Gastroesophageal sphincter (tissue), 4 donors: ENCODE measurements at regions not wholly inside any gene's neighbourhood (a gene's known extent, or its start where the extent isn't known, plus 50 kb on each side); places are given as distances from the start of the nearest gene placed in this dataset.

Experiments
- ATAC-seq: fragments of 150-250 bp; one replicate; pipeline ENCODE4 v1.9.1; 2016; ENCODE audit warnings: mild to moderate bottlenecking, moderate library complexity
- H3K27ac ChIP-seq, 4 donors: fragments of 200-600 bp; sonication (generic) in 3 of 4; 1 replicate in 3 of 4; 2 replicates in 1 of 4; pipeline ENCODE4 v1.5.1; 2016 to 2019
- H3K27me3 ChIP-seq: fragments of 200-600 bp; sonication (generic); one replicate; pipeline ENCODE4 v1.5.1; 2019
- H3K36me3 ChIP-seq, 2 donors: fragments of 200-600 bp; sonication (generic); one replicate each; pipeline ENCODE4 v1.5.1; 2019; ENCODE audit warnings: control low read depth in 1 of 2
- H3K4me1 ChIP-seq, 3 donors: fragments of 200-600 bp; sonication (generic); 1 replicate in 2 of 3; 2 replicates in 1 of 3; pipeline ENCODE4 v1.5.1; 2016 to 2019; ENCODE audit warnings: control low read depth in 2 of 3
- H3K4me3 ChIP-seq, 2 donors: fragments of 200-600 bp; sonication (generic); one replicate each; pipeline ENCODE4 v1.5.1; 2019; ENCODE audit warnings: mild to moderate bottlenecking in 1 of 2, moderate library complexity in 1 of 2
- H3K9me3 ChIP-seq, 3 donors: fragments of 200-600 bp; sonication (generic); one replicate each; pipeline ENCODE4 v1.5.1; 2017 to 2019; ENCODE audit warnings: control low read depth in 2 of 3
- EP300 ChIP-seq: sonication (generic); formaldehyde crosslinking; IDR thresholded peaks from one replicate; pipeline ENCODE4 v1.6.1; 2017; ENCODE audit warnings: antibody characterized with exemption, mild to moderate bottlenecking
- POLR2A ChIP-seq, 2 donors: fragments of 450-650 bp; IDR thresholded peaks; one replicate each; pipeline ENCODE4 v1.6.1; 2017; ENCODE audit warnings: antibody characterized with exemption in 2 of 2, mild to moderate bottlenecking in 2 of 2, moderate library complexity in 1 of 2
- POLR2AphosphoS5 ChIP-seq: sonication (generic); formaldehyde crosslinking; IDR thresholded peaks from one replicate; pipeline ENCODE4 v1.6.1; 2017; ENCODE audit warnings: antibody characterized with exemption
- WGBS, 2 donors: methylation state at CpG; one replicate each; pipeline ENCODE4 v1.1.5; 2018; ENCODE audit warnings: low coverage in 1 of 2; 5-methylcytosine and 5-hydroxymethylcytosine counted together
- TF ChIP-seq, protein P1 (sequence below), 4 experiments: fragments of 200-600 bp in 2 of 4; fragments of 450-650 bp in 2 of 4; sonication (generic) in 1 of 4; IDR thresholded peaks; one replicate each; pipeline ENCODE4 v1.5.1; 2017 to 2019; ENCODE audit warnings: antibody characterized with exemption in 4 of 4, mild to moderate bottlenecking in 2 of 4, moderate library complexity in 2 of 4

DNA sequence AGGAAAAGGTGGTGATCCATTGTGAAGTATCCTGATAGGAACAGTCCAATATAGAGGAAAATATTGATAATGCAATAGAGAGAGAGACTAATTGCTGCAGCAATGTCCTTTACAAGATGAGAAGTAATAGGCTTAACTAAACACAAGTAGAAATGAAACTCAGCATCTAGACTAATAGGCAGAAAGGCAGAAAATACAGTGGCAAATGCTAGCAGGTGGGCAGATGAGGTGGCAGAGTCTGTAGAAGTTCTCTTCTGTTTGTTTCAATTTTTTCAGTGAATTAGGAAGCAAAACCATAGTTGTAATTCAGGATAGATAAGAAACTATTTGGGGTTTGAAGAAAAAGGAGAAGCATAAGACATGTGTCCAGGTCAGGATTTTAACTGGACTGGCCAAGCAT, 236.7 kb upstream of the HS3ST5 start:
- TF ChIP-seq, protein P1, sequence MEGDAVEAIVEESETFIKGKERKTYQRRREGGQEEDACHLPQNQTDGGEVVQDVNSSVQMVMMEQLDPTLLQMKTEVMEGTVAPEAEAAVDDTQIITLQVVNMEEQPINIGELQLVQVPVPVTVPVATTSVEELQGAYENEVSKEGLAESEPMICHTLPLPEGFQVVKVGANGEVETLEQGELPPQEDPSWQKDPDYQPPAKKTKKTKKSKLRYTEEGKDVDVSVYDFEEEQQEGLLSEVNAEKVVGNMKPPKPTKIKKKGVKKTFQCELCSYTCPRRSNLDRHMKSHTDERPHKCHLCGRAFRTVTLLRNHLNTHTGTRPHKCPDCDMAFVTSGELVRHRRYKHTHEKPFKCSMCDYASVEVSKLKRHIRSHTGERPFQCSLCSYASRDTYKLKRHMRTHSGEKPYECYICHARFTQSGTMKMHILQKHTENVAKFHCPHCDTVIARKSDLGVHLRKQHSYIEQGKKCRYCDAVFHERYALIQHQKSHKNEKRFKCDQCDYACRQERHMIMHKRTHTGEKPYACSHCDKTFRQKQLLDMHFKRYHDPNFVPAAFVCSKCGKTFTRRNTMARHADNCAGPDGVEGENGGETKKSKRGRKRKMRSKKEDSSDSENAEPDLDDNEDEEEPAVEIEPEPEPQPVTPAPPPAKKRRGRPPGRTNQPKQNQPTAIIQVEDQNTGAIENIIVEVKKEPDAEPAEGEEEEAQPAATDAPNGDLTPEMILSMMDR (IDR thresholded peaks at IDR 0.05), result no peak
- no peak for TF ChIP-seq EP300
- TF ChIP-seq POLR2A (IDR thresholded peaks at IDR 0.05), result no peak
- TF ChIP-seq POLR2AphosphoS5, result no peak
- peaks cover 0 to 24% (median 0%) of the 10 kb centered on the region in 3 donors for H3K9me3 ChIP-seq
- no peak overlapping the region for H3K4me3 ChIP-seq
- H3K27ac ChIP-seq, result no peak overlapping the region
- H3K4me1 ChIP-seq, result no peaks in the 10 kb centered on the region
- H3K36me3 ChIP-seq, result no peaks in the 10 kb centered on the region
- no peaks in the 10 kb centered on the region for H3K27me3 ChIP-seq
- ATAC-seq, result no peak

DNA sequence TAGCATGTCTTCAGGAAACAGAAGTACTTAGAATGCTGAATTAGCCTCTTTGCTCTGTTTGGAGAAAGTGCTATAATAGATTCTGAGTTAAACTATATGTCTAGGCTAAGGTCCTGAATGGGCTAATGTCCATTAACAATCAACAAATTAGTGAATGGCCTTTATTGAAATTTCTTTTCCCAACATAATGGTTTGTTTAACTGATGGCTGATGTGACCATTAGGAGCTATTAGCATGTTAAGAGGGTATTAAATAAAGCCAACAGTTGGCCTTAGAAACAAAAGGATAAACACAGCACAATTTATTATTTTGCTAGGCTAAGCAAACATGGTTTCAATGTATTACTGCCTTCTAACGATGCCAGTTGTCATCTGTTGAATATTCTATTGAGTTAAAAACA, 234.3 kb upstream of the HS3ST5 start:
- no peak for ATAC-seq
- 64 to 67% methylated on average over 1 of the region's 1 CpG for WGBS, 2 donors
- Histone ChIP-seq H3K27ac (no peak overlapping the region), H3K36me3 (no peaks in the 10 kb centered on the region), H3K4me1 (no peaks in the 10 kb centered on the region), H3K9me3 (peaks cover 0 to 12% (median 0%) of the 10 kb centered on the region in 3 donors), H3K4me3 (no peak overlapping the region), H3K27me3 (no peaks in the 10 kb centered on the region)
- TF ChIP-seq EP300 (no peak), POLR2A (IDR thresholded peaks at IDR 0.05) (no peak), POLR2AphosphoS5 (no peak)
- TF ChIP-seq, protein P1 (IDR thresholded peaks at IDR 0.05), result no peak

DNA sequence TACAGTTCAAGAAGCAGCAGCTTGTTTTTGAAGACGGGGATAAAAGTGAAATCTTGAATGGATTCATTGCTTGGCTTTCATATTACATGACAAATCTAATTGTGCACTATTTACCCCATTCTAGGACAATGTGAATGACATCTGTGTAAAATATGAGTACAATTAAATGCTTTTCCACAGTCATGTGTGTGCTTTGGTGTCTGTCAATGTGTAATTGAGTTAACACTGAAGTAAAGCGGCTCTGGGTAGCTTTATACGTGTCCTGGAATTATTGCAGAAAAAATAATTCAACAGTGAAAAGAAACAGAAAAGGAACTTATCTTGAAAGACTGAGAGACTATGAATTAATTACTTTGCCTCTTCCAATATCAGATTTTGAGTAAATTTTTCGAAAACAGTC, 233.5 kb upstream of the HS3ST5 start:
- TF ChIP-seq POLR2A (IDR thresholded peaks at IDR 0.05) (no peak), POLR2AphosphoS5 (no peak), EP300 (no peak)
- TF ChIP-seq, protein P1 (IDR thresholded peaks at IDR 0.05), result no peak
- ATAC-seq, result no peak
- no peaks in the 10 kb centered on the region for H3K27me3 ChIP-seq
- no peak overlapping the region for H3K4me3 ChIP-seq
- H3K4me1 ChIP-seq, result no peaks in the 10 kb centered on the region
- peaks cover 0 to 7% (median 0%) of the 10 kb centered on the region in 3 donors for H3K9me3 ChIP-seq
- WGBS, 2 donors, result 35 to 44% methylated on average over 4 of the region's 4 CpGs
- H3K36me3 ChIP-seq, result no peaks in the 10 kb centered on the region
- H3K27ac ChIP-seq, result no peak overlapping the region

GRCh38 chr6:114569669-114570068, 226.8 kb upstream of the HS3ST5 start:
- WGBS, 2 donors, result 18 to 40% methylated on average over 2 to 3 of the region's 3 CpGs
- Histone ChIP-seq H3K27ac (no peak overlapping the region), H3K4me1 (no peaks in the 10 kb centered on the region), H3K27me3 (no peaks in the 10 kb centered on the region), H3K36me3 (no peaks in the 10 kb centered on the region), H3K9me3 (no peaks in the 10 kb centered on the region), H3K4me3 (no peak overlapping the region)
- no peak for ATAC-seq
- TF ChIP-seq POLR2AphosphoS5 (no peak), POLR2A (IDR thresholded peaks at IDR 0.05) (no peak)
- TF ChIP-seq, protein P1 (IDR thresholded peaks at IDR 0.05), result no peak

DNA sequence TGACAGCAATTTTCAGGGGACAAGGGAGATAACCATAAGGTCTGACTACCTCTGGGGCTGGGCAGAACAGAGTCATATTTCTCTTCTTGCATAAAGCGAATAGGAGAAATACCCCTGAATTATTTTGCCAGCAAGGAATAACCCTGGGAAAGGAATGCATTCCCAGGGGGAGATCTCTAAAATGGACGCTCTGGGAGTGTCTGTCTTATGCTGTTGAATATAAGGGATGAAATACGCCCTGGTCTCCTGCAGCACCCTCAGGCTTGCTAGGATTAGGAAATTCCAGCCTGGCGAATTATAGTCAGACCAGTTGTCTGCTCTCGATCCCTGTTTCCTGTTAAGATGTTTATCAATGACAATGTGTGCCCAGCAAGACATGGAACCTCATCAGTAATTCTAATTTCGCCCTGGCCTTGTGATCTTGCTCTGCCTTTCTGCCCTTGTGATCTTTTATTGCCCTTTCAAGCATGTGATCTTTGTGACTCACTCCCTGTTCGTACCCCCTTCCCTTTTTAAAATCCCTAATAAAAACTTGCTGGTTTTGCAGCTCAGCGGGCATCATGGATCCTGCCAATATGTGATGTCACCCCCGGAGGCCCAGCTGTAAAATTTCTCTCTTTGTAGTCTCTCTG, 221.6 kb upstream of the HS3ST5 start:
- Histone ChIP-seq H3K27ac (no peak overlapping the region), H3K9me3 (no peaks in the 10 kb centered on the region), H3K4me3 (no peak overlapping the region), H3K36me3 (no peaks in the 10 kb centered on the region), H3K4me1 (no peaks in the 10 kb centered on the region), H3K27me3 (no peaks in the 10 kb centered on the region)
- 77 to 82% methylated on average over 6 to 9 of the region's 9 CpGs for WGBS, 2 donors
- no peak for ATAC-seq
- TF ChIP-seq EP300 (no peak), POLR2A (IDR thresholded peaks at IDR 0.05) (no peak), POLR2AphosphoS5 (no peak)
- TF ChIP-seq, protein P1 (IDR thresholded peaks at IDR 0.05), result no peak
